ENCODE measurements at regions not wholly inside any gene's neighbourhood (a gene's known extent, or its start where the extent isn't known, plus 50 kb on each side); places are given as distances from the start of the nearest gene placed in this dataset.
"Not testable (repeated sequence)": the region's sequence is repeated elsewhere in the genome, so short reads cannot be mapped to it uniquely, and the experiment has no call there.

DNA sequence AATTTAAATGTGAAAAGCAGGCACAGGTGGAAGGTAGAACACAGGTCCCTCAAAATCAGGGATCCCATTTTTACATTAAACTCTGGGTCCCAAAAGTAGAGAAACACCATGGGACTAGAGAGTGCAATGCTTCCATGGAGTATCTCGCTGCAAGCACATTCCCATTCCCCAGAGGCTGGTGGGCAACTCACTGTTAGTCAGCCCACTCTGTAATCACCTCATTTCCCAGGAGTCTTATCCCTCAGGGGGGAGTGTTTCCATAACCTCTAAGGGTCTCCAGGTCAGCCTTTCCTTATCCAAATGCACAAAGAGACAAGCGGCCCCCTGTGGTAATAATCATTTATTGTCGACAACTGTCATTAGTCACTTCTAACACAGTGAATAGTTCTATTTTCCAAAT, 490.1 kb upstream of the LRRC7 start:
- no peak for DNase-seq (ENCODE audit: low read depth in 2 of 2)

- no peak for DNase-seq (ENCODE audit: low read depth in 2 of 2)
Observed at GRCh38 chr1:69081668-69082067, 486.1 kb upstream of the LRRC7 start.

GRCh38 chr1:69082312-69082711, 485.4 kb upstream of the LRRC7 start:
- no peak for DNase-seq (ENCODE audit: low read depth in 2 of 2)

GRCh38 chr1:69086148-69086547, 481.6 kb upstream of the LRRC7 start:
- DNase-seq (ENCODE audit: low read depth in 2 of 2): no peak

- DNase-seq (ENCODE audit: low read depth in 2 of 2): no peak
Observed at GRCh38 chr1:69088571-69088970, 479.2 kb upstream of the LRRC7 start.

- DNase-seq (ENCODE audit: low read depth in 2 of 2): no peak
Observed at GRCh38 chr1:69090170-69090569, 477.6 kb upstream of the LRRC7 start.

DNA sequence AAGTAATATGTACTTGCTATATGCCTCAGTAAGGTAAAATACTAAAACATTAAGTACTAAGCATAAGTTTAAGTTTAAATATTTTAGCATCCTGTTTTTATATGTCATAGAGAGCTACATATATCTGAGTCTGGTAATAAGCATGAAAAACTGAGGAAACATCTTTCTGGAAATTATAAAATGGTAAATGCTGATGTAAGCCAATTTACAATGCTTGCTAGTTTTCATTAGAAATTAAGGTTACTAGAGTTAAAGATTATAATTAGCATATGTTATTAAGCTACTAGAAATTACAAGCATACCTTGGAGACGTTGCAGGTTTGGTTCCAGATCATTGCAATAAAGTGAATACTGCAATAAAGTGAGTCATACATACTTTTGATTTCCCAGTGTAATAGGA, 477.0 kb upstream of the LRRC7 start:
- no peak for DNase-seq (ENCODE audit: low read depth in 2 of 2)

- DNase-seq (ENCODE audit: low read depth in 2 of 2): not testable (repeated sequence)
Observed at GRCh38 chr1:69102058-69102457, 465.7 kb upstream of the LRRC7 start.

DNA sequence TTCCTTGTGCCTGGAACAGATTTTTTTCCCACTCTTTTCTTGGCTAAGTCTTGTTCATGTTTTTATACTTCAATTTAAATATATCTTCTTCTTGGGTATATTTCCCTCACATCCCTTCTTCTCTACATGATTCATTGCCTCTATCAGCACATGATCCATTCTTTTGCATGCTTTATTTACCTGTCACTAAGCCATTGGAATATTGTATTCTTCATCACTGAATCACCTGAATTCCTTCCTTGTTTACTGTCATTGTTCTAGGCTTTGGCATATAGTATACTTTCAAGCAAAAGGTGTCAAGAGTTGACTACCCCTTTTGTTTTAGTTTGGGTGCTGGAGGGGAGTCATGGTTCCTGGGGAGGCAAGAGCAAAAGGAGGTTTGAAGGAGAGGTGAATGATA, 464.5 kb upstream of the LRRC7 start:
- no peak for DNase-seq (ENCODE audit: low read depth in 2 of 2)

DNA sequence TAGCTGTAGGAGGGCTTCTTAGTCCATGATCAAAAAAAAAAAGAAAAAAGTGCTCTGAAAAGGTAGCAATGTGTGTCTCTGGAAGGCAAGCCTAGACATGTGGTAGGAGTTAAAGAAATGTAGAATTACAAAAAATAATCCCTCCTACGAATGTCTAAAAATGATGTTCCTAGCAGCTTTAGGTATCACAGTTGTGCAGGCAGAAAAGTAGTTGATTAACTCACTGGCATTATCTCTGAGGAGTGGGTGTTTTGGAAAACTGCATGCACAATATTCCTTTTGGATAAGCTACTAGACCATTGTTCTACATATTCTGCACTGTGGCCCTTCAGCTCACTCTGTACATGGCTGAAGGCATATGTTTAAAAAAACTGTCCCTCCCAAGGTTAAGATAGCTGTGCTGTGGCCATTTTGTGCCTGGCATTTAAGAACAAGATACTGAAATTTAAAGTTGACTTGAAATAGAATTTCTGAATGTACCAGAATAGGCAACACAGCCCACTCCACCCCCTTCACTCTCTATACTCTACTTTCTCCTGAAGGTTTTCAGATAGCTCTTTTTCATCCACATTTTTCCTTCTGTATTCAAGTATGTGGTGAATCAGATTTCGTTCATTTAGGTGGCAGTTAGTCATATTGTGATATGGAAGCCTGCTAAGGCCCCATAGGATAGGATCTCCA, 463.9 kb upstream of the LRRC7 start:
- DNase-seq (ENCODE audit: low read depth in 2 of 2): no peak

DNA sequence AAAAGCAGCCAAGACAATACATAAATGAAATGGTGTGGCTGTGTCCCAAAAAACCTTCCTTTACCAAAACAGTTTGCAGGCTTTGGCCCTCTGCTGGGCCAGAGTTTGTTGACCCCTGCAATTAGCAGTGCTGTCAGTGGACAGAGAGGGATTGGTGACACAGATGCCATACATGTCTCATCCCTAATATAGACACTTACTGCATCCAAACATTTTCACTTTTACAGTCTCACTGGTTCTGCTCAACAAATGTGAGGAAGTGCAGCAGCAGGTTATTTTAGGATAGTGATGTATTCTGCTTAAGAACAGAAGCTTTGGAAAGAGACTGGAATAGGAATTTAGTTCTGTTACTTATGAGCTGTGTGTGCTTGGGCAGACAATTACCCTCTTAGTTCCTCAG, 462.8 kb upstream of the LRRC7 start:
- no peak for DNase-seq (ENCODE audit: low read depth in 2 of 2)

DNA sequence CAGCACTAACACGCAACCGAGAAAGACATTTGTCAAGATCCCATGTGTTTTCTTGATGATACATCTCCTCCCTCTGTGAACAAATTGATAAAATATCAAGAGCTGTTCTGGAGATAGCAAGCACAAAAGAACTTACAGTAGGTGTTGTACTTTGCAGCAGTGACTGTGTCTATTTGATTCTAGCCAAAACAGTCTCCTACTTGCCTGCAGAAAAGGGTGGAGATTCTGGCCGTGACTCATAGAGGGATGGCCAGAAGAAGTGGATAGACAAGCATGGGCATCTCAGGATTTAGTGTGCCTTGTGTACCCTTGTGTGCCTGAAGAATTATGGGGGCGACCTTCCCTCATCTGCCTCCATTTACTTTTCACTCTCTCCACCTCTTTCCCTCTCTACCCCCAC, 458.4 kb upstream of the LRRC7 start:
- DNase-seq (ENCODE audit: low read depth in 2 of 2): no peak

DNA sequence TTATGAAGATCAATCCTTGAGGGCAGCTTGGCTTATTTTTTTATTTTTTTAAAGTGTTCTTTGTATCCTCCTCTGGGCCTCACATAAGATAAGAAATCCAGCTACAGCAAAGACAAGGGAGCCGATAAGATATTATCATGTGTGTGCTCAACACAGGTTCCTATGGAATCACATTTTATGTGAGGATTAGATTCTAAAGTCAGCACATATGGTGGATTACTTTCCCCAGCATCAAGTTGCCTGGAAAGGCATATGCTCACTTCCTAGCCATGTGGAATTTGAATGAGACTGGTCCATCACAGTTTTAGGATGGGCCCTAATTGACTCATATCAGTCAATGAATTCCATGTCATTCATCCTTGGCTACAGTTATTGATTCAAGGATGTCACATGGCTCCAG, 456.9 kb upstream of the LRRC7 start:
- DNase-seq (ENCODE audit: low read depth in 2 of 2): no peak

GRCh38 chr1:69120126-69120741, 447.5 kb upstream of the LRRC7 start:
- DNase-seq (ENCODE audit: low read depth in 2 of 2): not testable (repeated sequence)

GRCh38 chr1:69120817-69121216, 446.9 kb upstream of the LRRC7 start:
- DNase-seq (ENCODE audit: low read depth in 2 of 2): no peak

DNA sequence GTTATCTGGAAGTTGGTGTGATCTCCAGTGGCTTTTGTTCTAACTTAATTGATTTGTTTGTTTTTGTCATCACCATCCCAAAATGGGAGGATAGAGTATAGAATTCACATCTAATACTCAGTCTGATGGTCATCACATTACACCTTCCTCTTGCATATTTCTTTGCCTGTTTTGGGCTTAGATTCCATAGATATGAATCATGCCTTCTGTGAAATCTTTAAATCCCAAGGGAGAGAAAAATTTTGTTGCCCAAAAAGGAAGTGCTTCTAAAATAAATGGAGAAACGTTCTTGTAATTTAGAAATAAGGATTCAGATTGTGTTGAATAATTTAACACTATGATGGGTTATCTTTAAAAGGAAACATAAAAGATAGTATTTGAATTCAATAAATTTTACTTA, 446.0 kb upstream of the LRRC7 start:
- no peak for DNase-seq (ENCODE audit: low read depth in 2 of 2)

DNA sequence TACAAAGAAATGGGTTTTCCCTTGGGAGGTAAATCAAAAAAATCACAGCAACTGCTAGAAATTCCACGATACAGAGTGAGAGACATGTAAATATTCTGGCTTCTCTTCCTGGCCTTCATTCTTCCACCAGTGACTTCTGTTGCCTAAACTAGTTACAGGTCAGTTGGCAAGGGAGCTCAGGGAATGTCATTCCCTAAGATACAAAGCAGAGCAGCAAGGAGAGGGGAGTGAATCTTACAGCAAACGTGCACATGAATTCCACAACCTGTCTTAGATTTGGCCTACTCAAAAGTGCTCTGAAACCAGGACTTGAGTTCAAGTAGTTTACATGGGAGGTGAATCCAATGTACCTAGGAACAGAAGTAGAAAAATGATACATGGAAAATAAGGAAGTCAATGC, 445.3 kb upstream of the LRRC7 start:
- no peak for DNase-seq (ENCODE audit: low read depth in 2 of 2)

DNA sequence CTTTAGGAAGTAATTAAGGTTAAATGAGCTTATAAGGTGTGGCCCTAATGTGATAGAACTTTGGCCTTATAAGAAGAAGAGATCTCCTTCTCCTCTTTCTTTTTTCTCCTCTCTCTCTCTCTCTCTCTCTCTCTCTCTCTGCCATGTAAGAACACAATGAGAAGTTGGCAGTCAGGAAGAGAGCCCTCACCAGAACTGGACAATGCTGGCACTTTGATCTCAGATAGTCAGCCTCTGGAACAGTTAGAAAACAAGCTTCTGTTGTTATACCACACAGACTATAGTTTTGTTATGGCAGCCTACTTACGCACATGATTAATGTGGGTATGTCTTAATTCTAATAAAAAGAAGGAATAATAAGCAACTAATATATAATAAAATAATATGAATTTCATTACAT, 444.2 kb upstream of the LRRC7 start:
- DNase-seq (ENCODE audit: low read depth in 2 of 2): no peak

DNA sequence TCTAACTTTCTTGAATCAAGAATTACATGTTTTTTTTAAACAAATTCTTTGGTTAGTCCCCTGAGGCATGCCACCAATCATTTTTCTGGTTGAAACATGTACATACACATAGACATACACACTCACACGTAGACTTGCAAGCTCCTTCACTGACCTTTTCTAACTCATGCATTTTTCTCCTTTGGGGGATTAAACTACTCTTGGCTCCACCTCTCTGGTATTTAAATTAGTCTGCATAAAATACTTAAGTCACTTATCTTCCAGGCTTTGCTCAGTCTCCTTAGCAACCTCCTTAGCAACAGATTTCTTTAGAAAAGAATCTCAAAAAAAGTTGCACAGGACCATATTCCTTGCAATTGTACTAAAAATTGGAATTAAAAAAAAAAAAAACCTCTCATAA, 440.9 kb upstream of the LRRC7 start:
- no peak for DNase-seq (ENCODE audit: low read depth in 2 of 2)

GRCh38 chr1:69128204-69128603, 439.5 kb upstream of the LRRC7 start:
- no peak for DNase-seq (ENCODE audit: low read depth in 2 of 2)

- no peak for DNase-seq (ENCODE audit: low read depth in 2 of 2)
Observed at GRCh38 chr1:69129538-69129937, 438.2 kb upstream of the LRRC7 start.

- no peak for DNase-seq (ENCODE audit: low read depth in 2 of 2)
Observed at GRCh38 chr1:69138172-69138571, 429.6 kb upstream of the LRRC7 start.

GRCh38 chr1:69139007-69139406, 428.7 kb upstream of the LRRC7 start:
- DNase-seq (ENCODE audit: low read depth in 2 of 2): no peak

GRCh38 chr1:69146303-69146702, 421.4 kb upstream of the LRRC7 start:
- DNase-seq (ENCODE audit: low read depth in 2 of 2): no peak
